Endothelial cell (in vitro differentiated cells): ENCODE measurements at regions not wholly inside any gene's neighbourhood (a gene's known extent, or its start where the extent isn't known, plus 50 kb on each side); places are given as distances from the start of the nearest gene placed in this dataset.

Source experiments
- DNase-seq: peaks from one replicate; pipeline ENCODE4 v3.0.0; 2021; ENCODE audit warnings: low spot score
- H3K27ac Mint-ChIP-seq: one replicate; pipeline ENCODE4 v1.8.0; 2021; ENCODE audit warnings: mixed read lengths, inconsistent platforms; ENCODE audit not compliant: unreplicated experiment
- H3K27me3 Mint-ChIP-seq: one replicate; pipeline ENCODE4 v1.8.0; 2021; ENCODE audit warnings: mild to moderate bottlenecking, moderate library complexity, mixed read lengths, inconsistent platforms; ENCODE audit not compliant: unreplicated experiment
- H3K36me3 Mint-ChIP-seq: one replicate; pipeline ENCODE4 v1.8.0; 2021; ENCODE audit warnings: mild to moderate bottlenecking, low read depth, mixed read lengths, inconsistent platforms; ENCODE audit not compliant: unreplicated experiment
- H3K4me1 Mint-ChIP-seq: one replicate; pipeline ENCODE4 v1.8.0; 2021; ENCODE audit warnings: mild to moderate bottlenecking, mixed read lengths, inconsistent platforms; ENCODE audit not compliant: unreplicated experiment
- H3K4me3 Mint-ChIP-seq: one replicate; pipeline ENCODE4 v1.8.0; 2021; ENCODE audit warnings: mild to moderate bottlenecking, mixed read lengths, inconsistent platforms; ENCODE audit not compliant: unreplicated experiment
- H3K9me3 Mint-ChIP-seq: one replicate; pipeline ENCODE4 v1.8.0; 2021; ENCODE audit warnings: mixed read lengths, inconsistent platforms; ENCODE audit not compliant: unreplicated experiment
- TF ChIP-seq, protein P1 (sequence below): fragments of 200-600 bp; sonication (generic); IDR thresholded peaks from one replicate; pipeline ENCODE4 v1.5.0; 2021; ENCODE audit warnings: antibody characterized with exemption; ENCODE audit not compliant: unreplicated experiment

DNA sequence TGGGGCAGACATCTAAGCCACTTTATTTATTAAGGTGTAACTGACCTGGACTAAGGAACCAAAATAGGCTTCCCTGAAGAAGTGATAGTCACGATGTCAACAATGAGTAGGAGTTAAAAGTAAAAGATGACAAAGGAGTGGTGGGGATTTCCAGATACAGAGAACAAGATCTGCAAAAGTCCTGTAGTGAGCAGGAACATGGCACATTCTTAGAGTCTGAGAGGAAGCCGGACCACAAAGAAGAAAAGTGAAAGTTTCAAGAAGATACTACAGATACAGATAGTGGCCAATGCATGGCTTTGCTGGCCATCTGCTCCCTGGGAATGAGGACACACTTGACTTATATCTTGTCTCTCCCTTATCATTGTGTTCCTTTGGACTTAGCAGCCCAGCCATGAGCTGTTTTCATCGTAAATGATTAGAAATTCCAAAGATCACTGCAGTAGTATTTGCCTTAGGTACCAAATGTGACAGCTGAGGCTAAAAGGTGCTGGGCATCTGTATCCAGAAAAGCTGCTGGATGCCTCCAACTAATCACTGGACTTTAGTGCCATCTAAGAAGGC, 302.4 kb upstream of the NR5A2 start:
- TF ChIP-seq, protein P1, sequence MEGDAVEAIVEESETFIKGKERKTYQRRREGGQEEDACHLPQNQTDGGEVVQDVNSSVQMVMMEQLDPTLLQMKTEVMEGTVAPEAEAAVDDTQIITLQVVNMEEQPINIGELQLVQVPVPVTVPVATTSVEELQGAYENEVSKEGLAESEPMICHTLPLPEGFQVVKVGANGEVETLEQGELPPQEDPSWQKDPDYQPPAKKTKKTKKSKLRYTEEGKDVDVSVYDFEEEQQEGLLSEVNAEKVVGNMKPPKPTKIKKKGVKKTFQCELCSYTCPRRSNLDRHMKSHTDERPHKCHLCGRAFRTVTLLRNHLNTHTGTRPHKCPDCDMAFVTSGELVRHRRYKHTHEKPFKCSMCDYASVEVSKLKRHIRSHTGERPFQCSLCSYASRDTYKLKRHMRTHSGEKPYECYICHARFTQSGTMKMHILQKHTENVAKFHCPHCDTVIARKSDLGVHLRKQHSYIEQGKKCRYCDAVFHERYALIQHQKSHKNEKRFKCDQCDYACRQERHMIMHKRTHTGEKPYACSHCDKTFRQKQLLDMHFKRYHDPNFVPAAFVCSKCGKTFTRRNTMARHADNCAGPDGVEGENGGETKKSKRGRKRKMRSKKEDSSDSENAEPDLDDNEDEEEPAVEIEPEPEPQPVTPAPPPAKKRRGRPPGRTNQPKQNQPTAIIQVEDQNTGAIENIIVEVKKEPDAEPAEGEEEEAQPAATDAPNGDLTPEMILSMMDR: no peak
- H3K4me1 Mint-ChIP-seq: peaks cover 10% of the 10 kb centered on the region
- DNase-seq: no peak
- no peaks in the 10 kb centered on the region for H3K36me3 Mint-ChIP-seq
- H3K27ac Mint-ChIP-seq: no peak overlapping the region
- no peak overlapping the region for H3K4me3 Mint-ChIP-seq
- no peaks in the 10 kb centered on the region for H3K27me3 Mint-ChIP-seq
- no peaks in the 10 kb centered on the region for H3K9me3 Mint-ChIP-seq

DNA sequence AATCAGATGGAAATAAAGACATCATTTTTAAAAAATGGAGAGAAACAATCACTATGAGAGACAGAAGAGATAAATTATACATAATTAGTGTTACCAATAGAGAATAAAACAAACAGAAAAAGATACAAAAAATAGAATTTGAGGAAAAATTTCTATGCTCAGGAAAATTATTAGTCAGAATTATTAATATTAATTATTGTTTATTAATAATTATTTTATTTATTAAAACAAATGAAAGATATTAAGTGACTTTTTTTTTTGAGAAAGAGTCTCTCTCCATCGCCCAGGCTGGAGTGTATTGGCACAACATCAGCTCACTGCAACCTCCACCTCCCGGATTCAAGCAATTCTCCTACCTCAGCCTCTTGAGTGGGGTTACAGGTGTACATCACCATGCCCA, 299.8 kb upstream of the NR5A2 start:
- H3K36me3 Mint-ChIP-seq: no peaks in the 10 kb centered on the region
- no peak for DNase-seq
- no peak overlapping the region for H3K27ac Mint-ChIP-seq
- no peak overlapping the region for H3K4me3 Mint-ChIP-seq
- TF ChIP-seq, protein P1: no peak
- H3K4me1 Mint-ChIP-seq: peaks cover 6% of the 10 kb centered on the region
- H3K27me3 Mint-ChIP-seq: peaks cover 1% of the 10 kb centered on the region
- no peaks in the 10 kb centered on the region for H3K9me3 Mint-ChIP-seq

DNA sequence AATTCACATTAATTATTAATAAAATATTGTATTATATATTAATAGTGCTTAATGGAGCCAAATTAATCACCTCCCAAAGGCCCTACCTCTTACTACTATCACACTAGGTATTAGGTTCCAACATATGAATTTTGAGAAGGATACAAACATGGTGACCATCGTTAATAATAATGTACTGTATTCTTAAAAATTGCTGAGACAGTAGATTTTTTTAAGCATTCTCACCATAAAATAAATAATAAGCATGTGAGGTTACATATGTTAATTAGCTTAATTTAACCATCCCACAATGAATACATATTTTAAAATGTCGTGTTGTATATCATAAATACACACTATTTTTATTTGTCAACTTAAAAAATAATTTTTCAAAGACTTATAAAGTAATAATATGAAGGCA, 299.2 kb upstream of the NR5A2 start:
- H3K4me3 Mint-ChIP-seq: no peak overlapping the region
- no peaks in the 10 kb centered on the region for H3K9me3 Mint-ChIP-seq
- peaks cover 3% of the 10 kb centered on the region for H3K4me1 Mint-ChIP-seq
- TF ChIP-seq, protein P1: no peak
- H3K27ac Mint-ChIP-seq: no peak overlapping the region
- no peaks in the 10 kb centered on the region for H3K36me3 Mint-ChIP-seq
- H3K27me3 Mint-ChIP-seq: peaks cover 1% of the 10 kb centered on the region
- DNase-seq: no peak

DNA sequence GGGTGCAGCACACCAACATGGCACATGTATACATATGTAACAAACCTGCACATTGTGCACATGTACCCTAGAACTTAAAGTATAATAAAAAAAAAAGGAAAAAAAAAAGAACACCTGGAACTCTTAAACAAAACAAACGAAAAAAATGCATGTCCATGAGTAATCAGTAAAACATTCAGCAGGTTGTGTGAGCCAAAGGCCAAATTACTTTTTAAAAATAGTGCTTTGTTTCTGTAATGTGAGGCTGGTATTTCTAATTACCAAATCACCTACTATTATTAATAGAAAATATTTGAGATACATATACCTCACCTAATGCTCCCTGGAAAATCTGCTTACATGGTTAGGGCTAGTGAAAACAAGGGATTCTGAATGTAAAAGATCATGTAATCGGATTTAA, 294.4 kb upstream of the NR5A2 start:
- Mint-ChIP-seq H3K9me3 (no peaks in the 10 kb centered on the region), H3K27ac (no peak overlapping the region), H3K4me1 (peaks cover 8% of the 10 kb centered on the region), H3K36me3 (no peaks in the 10 kb centered on the region), H3K27me3 (peaks cover 1% of the 10 kb centered on the region), H3K4me3 (no peak overlapping the region)
- TF ChIP-seq, protein P1: no peak
- no peak for DNase-seq

DNA sequence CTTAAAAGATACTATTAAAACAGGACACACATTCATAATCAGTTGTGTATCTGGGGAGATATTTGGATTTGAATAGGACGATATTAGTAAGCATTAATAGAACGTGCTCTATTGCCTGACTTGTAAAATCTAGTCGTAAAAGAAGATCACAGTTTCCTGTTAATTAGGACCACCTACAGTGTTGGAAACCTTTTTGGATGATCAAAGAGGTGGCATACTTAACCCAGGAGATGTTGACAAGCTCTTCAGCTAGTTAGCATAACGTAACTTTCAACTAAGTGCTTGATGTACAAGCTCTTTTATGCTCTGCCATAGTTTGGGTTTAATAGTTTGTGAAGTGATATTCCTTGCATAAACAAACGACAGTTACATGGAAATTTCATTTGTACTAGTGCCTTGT, 293.3 kb upstream of the NR5A2 start:
- Mint-ChIP-seq H3K27ac (no peak overlapping the region), H3K36me3 (no peaks in the 10 kb centered on the region), H3K4me1 (peaks cover 8% of the 10 kb centered on the region), H3K9me3 (no peaks in the 10 kb centered on the region), H3K27me3 (peaks cover 1% of the 10 kb centered on the region), H3K4me3 (no peak overlapping the region)
- TF ChIP-seq, protein P1: no peak
- DNase-seq: no peak
